Glomerular endothelial cell (primary cell): ENCODE measurements at regions not wholly inside any gene's neighbourhood (a gene's known extent, or its start where the extent isn't known, plus 50 kb on each side); places are given as distances from the start of the nearest gene placed in this dataset.
"Not testable (repeated sequence)": the region's sequence is repeated elsewhere in the genome, so short reads cannot be mapped to it uniquely, and the experiment has no call there.

ENCODE experiments used
- DNase-seq: peaks from one replicate; pipeline ENCODE4 v3.0.0-alpha.2; 2011; ENCODE audit warnings: low read depth, low spot score; ENCODE audit errors: extremely low read depth

DNA sequence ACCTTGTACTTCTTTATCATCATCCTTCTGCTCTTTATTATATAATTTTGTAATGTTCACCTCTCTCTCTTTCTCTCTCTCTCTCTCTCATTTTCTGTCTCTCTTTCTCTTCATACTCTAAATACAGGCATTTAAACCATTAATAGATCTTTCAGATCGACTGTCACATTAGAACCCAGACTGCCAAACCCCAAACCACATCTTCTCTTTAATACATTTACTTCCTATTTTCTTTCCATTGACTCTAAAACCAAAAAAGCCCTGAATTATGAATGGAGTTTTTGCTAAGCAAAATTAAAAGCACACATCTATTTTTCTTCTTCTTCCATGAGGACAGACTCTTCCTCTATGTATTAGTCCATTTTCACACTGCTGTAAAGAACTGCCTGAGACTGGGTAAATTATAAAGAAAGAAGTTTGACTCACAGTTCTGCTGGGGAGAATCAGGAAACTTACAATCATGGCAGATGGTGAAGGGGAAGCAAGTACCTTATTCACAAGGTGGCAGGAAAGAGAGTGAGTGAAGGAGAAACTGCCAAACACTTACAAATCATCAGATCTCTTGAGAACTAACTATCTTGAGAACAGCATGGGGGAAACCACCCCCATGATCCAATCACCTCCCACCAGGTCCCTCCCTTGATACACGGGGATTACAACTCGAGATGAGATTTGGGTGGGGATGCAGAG lies 272.7 kb upstream of the MGMT start:
- no peak for DNase-seq

DNA sequence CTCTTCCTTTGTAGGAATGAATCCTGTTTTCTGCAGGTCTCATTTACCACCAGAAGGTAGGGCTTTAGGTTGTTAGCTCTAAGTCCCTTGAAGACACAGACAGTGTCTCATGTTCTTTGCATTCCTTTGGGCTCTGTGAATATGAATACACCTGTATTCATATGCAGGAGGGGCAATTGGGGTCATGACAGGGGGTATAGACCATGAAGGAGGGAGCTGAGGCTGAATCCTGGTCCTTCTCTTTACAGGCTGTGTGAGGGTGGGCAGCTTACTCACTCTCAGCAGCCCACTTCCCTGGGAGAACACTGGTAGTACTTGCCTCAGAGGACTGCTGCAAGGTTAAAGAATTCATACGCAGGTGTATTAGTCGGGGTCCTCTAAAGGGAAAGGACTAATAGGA lies 267.2 kb upstream of the MGMT start:
- DNase-seq = no peak

DNA sequence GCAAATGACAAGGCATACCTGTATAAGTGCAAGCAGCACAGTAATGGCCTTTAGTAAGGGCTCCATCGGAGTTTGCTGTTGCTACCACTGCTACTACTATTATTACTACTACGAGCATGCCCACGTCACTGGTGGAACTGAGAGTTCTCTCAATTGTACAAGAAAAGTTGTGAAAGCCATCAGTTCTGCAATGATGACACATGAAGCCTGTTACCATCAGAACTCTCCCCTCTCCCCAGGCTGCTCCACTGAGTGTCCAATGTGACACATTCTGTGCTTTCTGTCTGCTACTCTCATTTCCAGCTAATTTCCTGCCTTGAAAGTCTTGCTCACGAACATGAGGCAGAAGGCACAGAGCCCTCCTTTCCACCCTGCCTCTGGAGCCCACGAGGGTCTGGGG lies 263.2 kb upstream of the MGMT start:
- DNase-seq = no peak

DNA sequence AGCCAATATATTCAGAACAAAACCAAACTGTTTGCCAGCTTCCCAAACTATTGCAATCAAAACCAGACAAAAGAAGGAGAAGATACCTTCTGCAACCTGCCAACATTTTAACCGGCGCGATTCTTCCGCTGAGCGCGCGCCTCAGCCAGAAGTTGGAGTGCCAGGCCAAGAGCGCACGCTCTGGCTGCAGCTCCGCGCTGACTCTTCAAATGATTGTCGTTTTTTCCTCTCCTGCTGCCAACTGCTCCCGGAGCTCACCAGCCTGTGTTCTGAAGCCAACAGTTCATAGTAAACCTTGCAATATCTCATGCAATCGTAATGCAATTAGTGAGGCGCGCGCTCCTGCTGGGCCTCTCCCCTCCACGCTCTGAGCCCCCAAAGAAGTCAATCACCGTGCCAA lies 259.7 kb upstream of the MGMT start:
- no peak for DNase-seq

DNA sequence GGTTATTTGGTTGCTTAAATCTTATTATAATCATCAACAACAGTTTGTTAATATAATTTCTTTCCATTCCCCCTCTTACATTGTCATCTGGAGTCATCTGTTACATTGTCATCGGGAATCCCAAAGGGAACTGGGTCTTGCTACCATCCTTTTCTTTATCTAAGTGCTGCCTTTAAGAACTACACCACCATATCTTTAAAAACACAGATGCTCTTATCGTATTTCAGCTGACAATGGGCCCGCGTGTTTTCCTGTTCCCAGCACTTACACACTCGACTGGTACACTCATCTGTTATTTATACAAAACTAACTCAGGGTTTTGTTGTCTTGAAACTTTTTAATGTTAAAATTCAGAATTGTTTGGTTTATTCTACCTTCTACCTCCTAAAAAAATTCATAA lies 256.2 kb upstream of the MGMT start:
- DNase-seq = no peak

DNA sequence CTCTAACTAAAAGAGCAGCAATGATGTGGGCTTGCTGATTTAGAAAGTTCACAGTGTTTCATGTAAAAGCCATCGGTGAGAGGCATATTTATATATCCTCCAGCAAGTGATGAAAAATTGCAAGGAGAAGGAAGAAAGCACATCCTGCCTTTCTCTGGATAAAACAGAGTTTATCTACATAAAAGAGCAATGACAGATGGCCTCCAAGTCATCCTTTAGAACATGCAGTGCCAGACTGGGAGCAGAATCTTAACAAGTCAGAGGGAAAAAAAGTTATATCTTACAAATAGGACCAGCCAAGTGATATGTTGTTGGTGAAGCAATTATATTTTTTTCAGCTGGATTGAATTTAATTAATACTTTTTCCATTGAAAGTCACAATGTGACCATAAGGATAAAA lies 253.8 kb upstream of the MGMT start:
- no peak for DNase-seq

DNA sequence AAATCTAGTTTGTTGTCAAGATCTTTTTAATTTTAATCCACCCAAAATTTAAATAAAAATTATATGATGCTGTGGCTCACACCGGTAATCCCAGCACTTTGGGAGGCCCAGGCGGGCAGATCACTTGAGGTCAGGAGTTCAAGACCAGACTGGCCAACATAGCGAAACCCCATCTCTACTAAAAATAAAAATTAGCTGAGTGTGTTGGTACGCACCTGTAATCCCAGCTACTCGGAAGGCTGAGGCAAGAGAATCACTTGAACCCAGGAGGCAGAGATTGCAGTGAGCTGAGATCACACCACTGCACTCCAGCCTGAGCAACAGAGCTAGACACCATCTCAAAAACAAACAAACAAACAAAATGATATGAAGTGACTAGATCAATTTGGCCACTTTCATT lies 253.0 kb upstream of the MGMT start:
- not testable (repeated sequence) for DNase-seq

DNA sequence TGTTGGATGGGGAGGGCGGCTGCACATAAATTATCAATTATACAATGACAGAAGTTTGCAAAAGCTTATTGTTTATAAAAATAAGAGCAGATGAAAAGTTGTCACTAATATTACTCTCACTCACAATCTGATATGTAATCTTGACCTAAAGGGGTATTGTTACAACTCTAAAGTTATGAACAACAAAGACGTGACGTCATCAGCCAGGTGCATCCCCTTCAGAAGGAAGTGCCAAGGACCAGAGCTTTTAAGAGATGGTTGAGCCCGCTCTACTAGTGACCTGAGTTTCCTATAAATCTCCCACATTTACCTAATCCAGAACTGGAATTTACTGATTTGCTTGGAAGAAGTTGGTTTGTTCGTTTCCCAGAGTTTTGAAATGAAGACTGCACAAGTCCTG lies 247.7 kb upstream of the MGMT start:
- no peak for DNase-seq

DNA sequence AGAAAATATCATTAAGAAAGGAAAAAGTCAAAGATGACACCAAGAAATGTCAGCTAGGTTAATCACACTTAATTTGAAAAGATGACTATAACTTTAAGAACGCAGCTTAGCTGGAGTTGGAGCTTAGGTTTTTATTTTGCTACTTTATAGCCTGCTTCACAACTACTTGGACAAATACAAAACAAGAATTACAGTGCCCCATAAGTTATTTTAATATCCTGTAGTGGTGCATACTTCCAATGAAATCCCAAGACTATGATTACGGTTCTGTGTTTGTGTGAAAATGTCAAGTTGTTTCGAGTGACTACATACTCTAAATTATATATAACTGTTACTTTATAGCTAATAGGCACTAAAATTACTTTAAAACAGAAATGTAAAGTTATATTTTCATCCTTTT lies 244.6 kb upstream of the MGMT start:
- DNase-seq = no peak

DNA sequence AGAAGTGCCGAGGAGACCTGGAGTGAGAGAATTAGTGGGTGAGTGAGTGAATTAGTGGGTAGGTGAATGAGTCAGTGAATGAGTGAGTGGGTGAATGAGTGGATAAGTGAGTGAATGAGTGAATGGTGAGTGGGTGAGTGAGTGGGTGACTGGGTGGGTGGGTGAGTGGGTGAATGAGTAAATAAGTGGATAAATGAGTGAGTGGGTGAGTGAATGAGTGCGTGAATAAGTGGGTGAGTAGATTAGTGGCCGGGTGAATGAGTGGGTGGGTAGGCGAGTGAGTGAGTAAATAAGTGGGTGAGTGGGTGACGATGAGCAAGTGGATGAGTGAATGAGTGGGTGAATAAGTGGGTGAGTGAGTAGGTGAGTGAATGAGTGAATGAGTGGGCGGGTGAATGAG lies 243.7 kb upstream of the MGMT start:
- no peak for DNase-seq

DNA sequence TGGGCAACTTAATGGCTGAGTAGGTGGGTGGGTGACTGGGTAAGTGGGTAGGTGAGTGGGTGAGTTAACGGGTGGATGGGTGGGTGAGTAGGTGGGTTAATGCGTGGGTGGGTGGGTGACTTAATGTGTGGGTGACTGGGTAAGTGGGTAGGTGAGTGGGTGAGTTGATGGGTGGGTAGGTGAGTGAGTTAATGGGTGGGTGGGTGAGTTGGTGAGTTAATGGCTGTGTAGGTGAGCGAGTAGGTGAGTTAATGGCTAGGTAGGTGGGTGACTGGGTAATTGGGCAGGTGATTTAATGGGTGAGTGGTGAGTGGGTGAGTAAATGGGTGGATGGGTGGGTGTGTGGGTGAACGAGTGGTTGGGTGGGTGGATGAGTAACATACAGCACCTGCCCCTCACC lies 243.0 kb upstream of the MGMT start:
- no peak for DNase-seq

DNA sequence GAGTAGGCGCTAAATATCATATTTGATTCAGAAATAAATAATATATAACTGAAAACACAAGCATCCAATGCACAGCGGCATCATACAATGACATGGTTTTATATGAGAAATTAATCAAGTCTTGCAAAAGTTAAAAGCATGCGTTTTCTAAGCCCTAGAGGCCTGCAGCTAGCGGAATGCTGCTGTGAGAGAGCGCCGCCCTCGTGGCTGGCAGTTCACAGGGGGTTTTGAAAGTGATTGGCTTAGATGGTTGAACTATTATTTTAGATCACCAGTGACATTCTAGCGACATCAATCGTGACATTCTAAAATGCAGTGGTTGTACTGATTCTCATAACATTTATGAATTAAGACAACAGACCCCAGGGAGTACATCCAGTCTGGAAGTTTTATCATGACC lies 235.2 kb upstream of the MGMT start:
- no peak for DNase-seq

DNA sequence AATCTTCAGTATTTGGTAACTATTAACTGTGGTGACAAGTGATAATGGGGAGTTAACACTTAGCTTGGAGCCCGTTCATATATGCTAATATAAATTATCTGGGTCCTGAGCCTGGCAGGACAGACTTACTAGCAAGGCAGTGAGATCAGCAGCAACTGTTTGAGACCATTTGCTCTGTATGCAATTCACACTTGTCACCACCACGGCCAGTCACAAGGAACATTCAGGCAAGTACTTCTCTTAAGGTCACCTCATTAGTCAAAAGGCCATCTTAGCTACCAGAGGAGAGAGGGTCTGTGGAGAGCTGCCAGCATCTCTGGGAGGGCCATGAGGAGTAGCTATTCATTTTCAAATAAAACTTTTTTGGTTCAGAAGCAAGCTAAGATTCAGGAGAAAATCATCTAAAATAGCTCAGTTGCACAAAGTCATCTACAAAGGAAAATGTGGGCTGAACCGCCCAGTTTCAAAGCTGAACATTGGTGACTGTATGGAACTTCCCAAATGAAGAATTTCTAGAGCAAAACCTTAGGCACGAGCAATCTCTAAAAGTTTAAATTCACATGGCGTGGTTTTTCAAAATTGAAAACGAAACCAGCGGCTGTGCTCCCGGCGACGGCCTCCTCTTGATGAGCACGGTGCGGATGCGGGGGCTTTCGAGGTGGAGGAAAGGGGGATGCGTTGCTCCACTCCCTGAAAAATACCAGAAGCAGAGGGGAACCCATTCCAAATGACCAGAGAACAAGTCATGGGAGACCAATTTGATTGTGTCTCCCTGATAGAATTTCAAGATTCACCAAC lies 233.5 kb upstream of the MGMT start:
- no peak for DNase-seq

DNA sequence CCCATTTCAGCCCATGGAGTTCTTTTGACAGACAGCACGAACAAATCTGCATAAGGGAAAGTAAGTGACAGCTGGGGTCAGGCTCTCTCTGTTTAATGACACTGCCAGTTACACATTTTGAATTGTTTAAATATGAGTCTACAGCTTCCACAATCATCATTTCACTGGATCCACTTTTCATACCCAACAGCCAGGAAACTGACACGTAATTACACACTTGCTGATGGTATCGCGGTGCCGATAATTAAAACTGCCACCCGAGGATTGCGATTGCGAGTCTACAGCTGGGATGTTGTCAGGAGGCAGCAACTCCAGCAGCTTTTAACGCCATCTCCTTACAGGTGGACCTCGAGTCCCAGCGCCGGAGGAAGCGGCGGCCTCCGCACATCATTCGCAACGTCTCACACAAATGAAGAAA lies 230.8 kb upstream of the MGMT start:
- no peak for DNase-seq

DNA sequence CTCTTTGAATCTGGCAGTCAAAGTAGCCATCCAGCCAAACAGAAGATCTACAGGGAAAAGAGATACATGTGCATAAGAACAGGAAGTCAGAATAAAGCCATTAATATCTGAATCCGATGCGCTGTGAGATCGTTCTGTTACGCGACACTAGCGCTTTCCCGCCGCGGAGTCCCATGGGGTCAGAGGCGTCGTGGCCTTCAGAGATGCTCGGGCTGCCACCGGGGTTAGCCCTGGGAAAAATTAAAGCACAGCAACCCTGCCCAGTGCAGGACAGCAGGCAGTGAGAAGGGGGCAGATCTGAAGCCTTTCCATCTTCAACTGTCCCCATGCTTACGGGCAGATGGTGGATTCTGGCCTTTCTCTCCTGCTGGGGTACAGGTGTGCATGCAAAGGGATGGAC lies 225.6 kb upstream of the MGMT start:
- no peak for DNase-seq

DNA sequence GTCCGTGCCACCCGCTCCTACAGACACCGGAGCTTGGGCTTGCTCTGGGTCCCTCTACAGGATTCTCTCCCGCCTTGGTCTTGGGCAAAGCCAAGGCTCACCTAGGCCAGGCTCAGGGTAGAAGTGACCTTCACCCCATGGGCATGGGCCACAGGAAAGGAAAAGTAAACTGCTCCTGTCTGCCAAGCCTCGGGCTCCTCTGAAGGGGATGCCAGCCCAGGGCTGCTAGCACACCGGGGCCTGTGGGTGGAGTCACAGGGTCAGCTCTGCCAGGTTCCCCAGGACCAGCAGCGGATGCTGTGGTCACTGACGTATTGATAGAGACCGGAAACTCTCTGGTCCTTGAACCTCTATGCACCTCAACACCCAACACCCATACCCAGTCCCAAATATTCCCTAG lies 222.7 kb upstream of the MGMT start:
- DNase-seq = no peak

DNA sequence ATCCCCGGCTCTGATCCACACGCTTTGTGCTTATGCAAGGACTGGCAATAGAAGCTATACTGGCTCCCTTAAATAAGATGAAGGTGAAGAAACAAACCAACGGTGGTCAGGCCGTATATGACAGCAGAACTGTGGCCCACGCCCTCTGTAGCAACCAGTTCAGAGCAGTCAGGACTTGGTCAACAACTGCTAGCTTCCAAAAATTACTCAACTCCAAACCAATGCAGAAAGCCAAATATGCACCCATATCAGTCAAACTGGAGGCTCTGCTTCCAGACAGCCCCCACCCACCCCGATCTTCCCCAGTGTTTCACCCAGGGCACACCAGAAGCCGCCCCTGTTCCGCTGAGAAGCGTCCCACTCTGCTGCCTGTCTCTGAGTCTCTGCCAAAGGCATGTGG lies 222.3 kb upstream of the MGMT start:
- no peak for DNase-seq

DNA sequence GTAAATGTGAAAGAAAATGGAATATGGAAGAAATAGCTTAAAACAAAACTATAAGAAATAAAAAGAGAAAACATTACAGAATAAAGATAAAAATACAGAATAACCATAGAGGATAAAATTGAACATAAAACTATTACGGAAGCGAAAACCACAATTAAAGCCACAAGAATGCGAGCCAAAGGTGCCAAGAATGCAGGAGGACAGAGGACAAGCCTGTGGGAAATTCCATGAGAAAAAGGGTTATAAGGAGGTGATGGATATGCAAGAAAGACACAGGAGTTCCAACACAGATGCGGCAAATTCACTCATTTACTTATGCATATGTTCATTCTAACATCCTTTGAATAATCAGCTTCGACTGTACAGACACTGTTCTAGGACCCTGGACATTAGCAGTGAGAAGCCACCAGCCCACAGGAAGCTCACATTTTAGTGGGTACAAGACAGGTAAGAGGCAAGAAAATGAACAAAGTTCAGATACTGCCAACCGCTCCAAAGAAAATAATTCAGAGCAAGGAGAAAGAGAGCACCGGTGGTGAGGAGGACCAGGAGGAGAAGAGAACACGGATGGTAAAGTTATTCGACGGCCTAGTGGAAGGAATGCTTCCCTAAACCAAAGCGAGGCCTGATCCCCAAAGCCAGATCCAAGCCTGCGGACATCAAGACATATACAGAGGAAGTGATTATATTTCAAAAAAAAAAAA lies 213.7 kb upstream of the MGMT start:
- DNase-seq = no peak

DNA sequence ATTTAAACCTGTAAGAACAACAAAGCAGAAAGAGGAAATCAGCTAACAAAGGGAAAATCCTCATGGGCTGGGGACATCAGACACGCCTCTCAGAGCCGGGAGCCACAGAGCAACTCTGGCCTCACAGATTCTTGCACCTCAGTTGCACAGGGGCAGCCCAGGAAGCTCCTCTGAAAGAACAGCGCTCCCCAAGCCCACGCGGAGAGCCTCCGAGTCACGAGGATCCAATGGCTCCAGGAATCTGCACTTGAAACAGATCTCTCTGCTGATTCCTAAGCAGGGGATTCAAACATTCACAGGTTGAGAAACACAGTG lies 213.2 kb upstream of the MGMT start:
- no peak for DNase-seq

DNA sequence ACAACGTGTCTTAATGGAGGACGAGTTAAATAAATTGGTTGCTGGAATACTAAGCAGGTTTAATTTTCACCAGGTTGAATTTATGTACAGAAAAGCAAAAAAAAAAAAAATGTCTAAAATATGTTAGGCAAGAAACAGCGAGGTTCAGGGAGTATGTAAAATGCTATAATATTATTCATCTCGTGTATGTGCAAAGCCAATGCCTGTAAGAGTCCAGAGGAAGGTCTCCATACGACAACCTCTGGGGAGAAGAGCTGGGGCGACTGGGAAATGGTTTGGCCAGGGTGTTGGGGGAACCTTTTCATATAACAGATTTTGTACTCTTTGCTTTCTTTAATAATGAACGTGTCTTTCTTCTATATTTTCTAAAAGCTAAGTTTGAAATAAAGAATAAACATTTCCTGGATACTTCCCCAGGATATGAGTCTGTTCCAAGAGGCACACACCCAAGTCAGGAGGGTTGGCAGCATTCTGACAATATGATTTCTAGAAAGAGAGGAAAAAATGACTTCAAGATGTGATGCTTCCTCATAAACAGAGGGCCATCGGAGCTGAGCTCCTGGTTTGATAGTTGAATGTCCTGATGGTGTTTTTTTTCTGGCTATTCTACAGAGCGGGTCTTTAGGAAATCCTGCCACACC lies 208.6 kb upstream of the MGMT start:
- peak; percentile 10 for DNase-seq

DNA sequence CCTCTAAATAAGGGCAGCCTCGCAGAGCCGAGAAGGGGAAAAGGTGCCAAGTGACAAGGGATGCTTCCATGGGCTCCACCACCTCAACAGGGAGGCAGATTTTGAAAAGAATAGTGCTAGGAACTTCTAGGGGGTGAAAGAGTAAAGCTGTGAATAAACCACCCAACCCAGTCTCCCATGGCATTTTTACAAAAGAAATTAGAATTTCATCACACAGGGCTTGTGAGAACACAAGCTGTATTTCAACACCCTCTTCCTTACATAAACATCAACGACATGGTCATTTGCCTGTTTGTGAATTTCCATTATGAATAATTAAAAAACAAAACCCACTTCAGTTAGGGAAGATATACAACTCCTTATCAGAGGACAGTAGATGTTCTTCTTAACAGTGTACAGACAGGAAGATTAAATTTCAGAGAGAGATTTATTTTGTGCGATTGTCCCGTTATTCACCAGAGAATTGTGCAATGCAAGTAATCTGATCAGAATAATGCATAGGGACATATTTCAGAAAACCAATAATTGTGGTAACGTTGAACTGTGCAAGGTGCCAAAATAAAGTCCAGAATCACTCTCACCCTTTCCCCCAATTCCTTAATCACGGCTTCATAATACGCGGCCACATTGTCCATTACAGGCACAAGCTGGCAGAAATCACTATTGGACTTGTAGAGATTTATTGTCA lies 207.8 kb upstream of the MGMT start:
- no peak for DNase-seq
